Adipocyte (in vitro differentiated cells): ENCODE measurements at regions not wholly inside any gene's neighbourhood (a gene's known extent, or its start where the extent isn't known, plus 50 kb on each side); places are given as distances from the start of the nearest gene placed in this dataset.

Source experiments
- DNase-seq: peaks from one replicate; pipeline ENCODE4 v3.0.0-alpha.2; 2015; ENCODE audit warnings: low read depth
- H3K27me3 ChIP-seq: replicated peaks from 2 replicates; pipeline ENCODE4 v1.7.0; 2013; ENCODE audit warnings: mild to moderate bottlenecking, low read length, moderate library complexity; ENCODE audit not compliant: control insufficient read depth, insufficient read depth
- H3K36me3 ChIP-seq: 2 replicates; pipeline ENCODE4 v1.7.0; 2013; ENCODE audit warnings: low read length, mild to moderate bottlenecking, moderate library complexity; ENCODE audit not compliant: control insufficient read depth, insufficient read depth, severe bottlenecking
- H3K4me1 ChIP-seq: 2 replicates; pipeline ENCODE4 v1.7.0; 2013; ENCODE audit warnings: mild to moderate bottlenecking, low read length, moderate library complexity; ENCODE audit not compliant: control insufficient read depth, insufficient read depth
- H3K4me3 ChIP-seq: 2 replicates; pipeline ENCODE4 v1.7.0; 2013; ENCODE audit warnings: mild to moderate bottlenecking, low read length, moderate library complexity
- H3K9ac ChIP-seq: 2 replicates; pipeline ENCODE4 v1.7.0; 2013; ENCODE audit warnings: mild to moderate bottlenecking, low read length, moderate library complexity
- H3K9me3 ChIP-seq: 2 replicates; pipeline ENCODE4 v1.7.0; 2013; ENCODE audit warnings: mild to moderate bottlenecking, low read length, moderate library complexity; ENCODE audit not compliant: control insufficient read depth

- no peak overlapping the region for H3K9ac ChIP-seq
- H3K9me3 ChIP-seq = peaks cover 5% of the 10 kb centered on the region
- H3K36me3 ChIP-seq = no peaks in the 10 kb centered on the region
- H3K27me3 ChIP-seq = no peaks in the 10 kb centered on the region
- H3K4me3 ChIP-seq = no peak overlapping the region
- no peak for DNase-seq
- no peaks in the 10 kb centered on the region for H3K4me1 ChIP-seq
Observed at GRCh38 chr2:146652311-146652710, 1192.5 kb upstream of the ACVR2A start.

GRCh38 chr2:146651361-146651760 lies 1193.5 kb upstream of the ACVR2A start:
- no peak for DNase-seq
- no peaks in the 10 kb centered on the region for H3K36me3 ChIP-seq
- H3K27me3 ChIP-seq = no peaks in the 10 kb centered on the region
- no peaks in the 10 kb centered on the region for H3K9me3 ChIP-seq
- no peak overlapping the region for H3K4me3 ChIP-seq
- H3K4me1 ChIP-seq = no peaks in the 10 kb centered on the region
- no peak overlapping the region for H3K9ac ChIP-seq

GRCh38 chr2:146642066-146642465 lies 1202.8 kb upstream of the ACVR2A start:
- Histone ChIP-seq H3K4me3 (no peak overlapping the region), H3K36me3 (no peaks in the 10 kb centered on the region), H3K4me1 (no peaks in the 10 kb centered on the region), H3K27me3 (no peaks in the 10 kb centered on the region), H3K9ac (no peak overlapping the region), H3K9me3 (no peaks in the 10 kb centered on the region)
- DNase-seq = no peak

GRCh38 chr2:146634230-146635097 lies 1210.4 kb upstream of the ACVR2A start:
- Histone ChIP-seq H3K4me3 (no peak overlapping the region), H3K9ac (no peak overlapping the region), H3K9me3 (no peaks in the 10 kb centered on the region), H3K4me1 (peaks cover 6% of the 10 kb centered on the region), H3K27me3 (no peaks in the 10 kb centered on the region), H3K36me3 (no peaks in the 10 kb centered on the region)
- DNase-seq = no peak

GRCh38 chr2:146633159-146633558 lies 1211.7 kb upstream of the ACVR2A start:
- Histone ChIP-seq H3K9ac (no peak overlapping the region), H3K4me3 (no peak overlapping the region), H3K4me1 (peaks cover 6% of the 10 kb centered on the region), H3K9me3 (no peaks in the 10 kb centered on the region), H3K27me3 (no peaks in the 10 kb centered on the region), H3K36me3 (no peaks in the 10 kb centered on the region)
- peak; percentile 20 for DNase-seq

GRCh38 chr2:146632707-146633106 lies 1212.1 kb upstream of the ACVR2A start:
- Histone ChIP-seq H3K27me3 (no peaks in the 10 kb centered on the region), H3K4me1 (peaks cover 6% of the 10 kb centered on the region), H3K9me3 (no peaks in the 10 kb centered on the region), H3K4me3 (no peak overlapping the region), H3K36me3 (no peaks in the 10 kb centered on the region), H3K9ac (no peak overlapping the region)
- DNase-seq = no peak

- H3K36me3 ChIP-seq = no peaks in the 10 kb centered on the region
- H3K4me1 ChIP-seq = no peaks in the 10 kb centered on the region
- DNase-seq = peak; percentile 24
- no peak overlapping the region for H3K4me3 ChIP-seq
- no peaks in the 10 kb centered on the region for H3K9me3 ChIP-seq
- H3K27me3 ChIP-seq = no peaks in the 10 kb centered on the region
- no peak overlapping the region for H3K9ac ChIP-seq
Observed at GRCh38 chr2:146624430-146625160, 1220.2 kb upstream of the ACVR2A start.

GRCh38 chr2:146623771-146624170 lies 1221.1 kb upstream of the ACVR2A start:
- H3K9ac ChIP-seq = no peak overlapping the region
- no peaks in the 10 kb centered on the region for H3K4me1 ChIP-seq
- no peaks in the 10 kb centered on the region for H3K27me3 ChIP-seq
- no peak overlapping the region for H3K4me3 ChIP-seq
- H3K9me3 ChIP-seq = no peaks in the 10 kb centered on the region
- H3K36me3 ChIP-seq = no peaks in the 10 kb centered on the region
- peak; percentile 77 for DNase-seq

- no peak for DNase-seq
Observed at GRCh38 chr2:146621656-146622055, 1223.2 kb upstream of the ACVR2A start.

GRCh38 chr2:146615778-146616177 lies 1229.1 kb upstream of the ACVR2A start:
- Histone ChIP-seq H3K4me1 (no peaks in the 10 kb centered on the region), H3K36me3 (no peaks in the 10 kb centered on the region), H3K9ac (no peak overlapping the region), H3K27me3 (no peaks in the 10 kb centered on the region), H3K9me3 (peaks cover 10% of the 10 kb centered on the region), H3K4me3 (no peak overlapping the region)
- DNase-seq = no peak

More at GRCh38 chr2:146621656-146622055, 1223.2 kb upstream of the ACVR2A start:
- Histone ChIP-seq H3K27me3 (no peaks in the 10 kb centered on the region), H3K4me3 (no peak overlapping the region), H3K36me3 (no peaks in the 10 kb centered on the region), H3K9ac (no peak overlapping the region), H3K4me1 (no peaks in the 10 kb centered on the region), H3K9me3 (no peaks in the 10 kb centered on the region)

GRCh38 chr2:146608490-146608889 lies 1236.3 kb upstream of the ACVR2A start:
- H3K9ac ChIP-seq = no peak overlapping the region
- no peaks in the 10 kb centered on the region for H3K9me3 ChIP-seq
- H3K36me3 ChIP-seq = no peaks in the 10 kb centered on the region
- H3K4me3 ChIP-seq = no peak overlapping the region
- no peak for DNase-seq
- no peaks in the 10 kb centered on the region for H3K27me3 ChIP-seq
- H3K4me1 ChIP-seq = peaks cover 4% of the 10 kb centered on the region
